H1 (cell line): ENCODE measurements at regions not wholly inside any gene's neighbourhood (a gene's known extent, or its start where the extent isn't known, plus 50 kb on each side); places are given as distances from the start of the nearest gene placed in this dataset.

Source experiments
- CTCF ChIA-PET: fragments of 300-600 bp; sonication (Branson Sonifier 250); formaldehyde crosslinking; loops from one replicate; lab custom pipeline; 2021; ENCODE audit not compliant: partially characterized antibody; lab: Charles Lee
- POLR2A ChIA-PET: fragments of 300-600 bp; sonication (Branson Sonifier 250); formaldehyde crosslinking; loops from one replicate; lab custom pipeline; 2021; ENCODE audit warnings: inconsistent platforms; ENCODE audit not compliant: partially characterized antibody; lab: Charles Lee
- DNase-seq, 2 experiments: peaks; one replicate each; pipeline versions ENCODE4 v3.0.0 to v3.0.0-alpha.2; 2010 to 2022; ENCODE audit warnings: low spot score in 2 of 2, low read depth in 1 of 2, mixed read lengths in 1 of 2
- FAIRE-seq: peaks from 2 replicates; lab custom pipeline; 2011; peaks lifted over from hg19 to GRCh38; lab: Jason Lieb, UNC
- H2AFZ ChIP-seq: 2 replicates; pipeline ENCODE4 v1.8.1; 2012; ENCODE audit warnings: low read length, inconsistent platforms
- H2AK5ac ChIP-seq: 2 replicates; pipeline ENCODE4 v1.6.1; 2013; ENCODE audit warnings: low read depth, low read length
- H2BK120ac ChIP-seq: replicated peaks from 2 replicates; pipeline ENCODE3; 2013; ENCODE audit warnings: low read depth, low read length, inconsistent platforms
- H2BK12ac ChIP-seq: 2 replicates; pipeline ENCODE4 v1.6.1; 2013; ENCODE audit warnings: low read depth, low read length
- H2BK15ac ChIP-seq: 2 replicates; pipeline ENCODE4 v1.6.1; 2013; ENCODE audit warnings: low read length
- H2BK20ac ChIP-seq: 2 replicates; pipeline ENCODE4 v1.6.1; 2013; ENCODE audit warnings: low read length
- H2BK5ac ChIP-seq: 2 replicates; pipeline ENCODE4 v1.6.1; 2013; ENCODE audit warnings: low read depth, low read length
- H3K14ac ChIP-seq: 2 replicates; pipeline ENCODE4 v1.6.1; 2013; ENCODE audit warnings: inconsistent platforms; ENCODE audit not compliant: insufficient read length
- H3K18ac ChIP-seq: 2 replicates; pipeline ENCODE4 v1.6.1; 2013; ENCODE audit warnings: low read length; ENCODE audit errors: extremely low read depth
- H3K23ac ChIP-seq: 2 replicates; pipeline ENCODE4 v1.6.1; 2013; ENCODE audit warnings: inconsistent platforms; ENCODE audit not compliant: insufficient read length
- H3K23me2 ChIP-seq: 2 replicates; pipeline ENCODE4 v1.6.1; 2013; ENCODE audit warnings: low read depth, low read length
- H3K27ac ChIP-seq: 2 replicates; pipeline ENCODE4 v1.6.1; 2011; ENCODE audit warnings: low read depth, low read length, inconsistent platforms
- H3K27me3 ChIP-seq, 4 experiments: replicated peaks in 1 of 4; 1 replicate in 1 of 4; 2 replicates in 3 of 4; pipeline versions ENCODE4 v1.6.1 to v1.8.1; 2011 to 2013; ENCODE audit warnings: low read length in 3 of 4, mild to moderate bottlenecking in 3 of 4, inconsistent platforms in 2 of 4, mixed read lengths in 2 of 4, moderate library complexity in 1 of 4; ENCODE audit not compliant: control insufficient read depth in 3 of 4, insufficient read depth in 3 of 4; ENCODE audit errors: extremely low read depth in 1 of 4
- H3K36me3 ChIP-seq, 4 experiments: 2 replicates each; pipeline versions ENCODE4 v1.6.1 to v1.8.1; 2011 to 2013; ENCODE audit warnings: mild to moderate bottlenecking in 4 of 4, low read length in 3 of 4, moderate library complexity in 2 of 4, control low read depth in 1 of 4, inconsistent platforms in 1 of 4; ENCODE audit not compliant: insufficient read depth in 4 of 4, control insufficient read depth in 2 of 4
- H3K4ac ChIP-seq: replicated peaks from 2 replicates; pipeline ENCODE3; 2013; ENCODE audit warnings: low read length, low read depth, mixed read lengths, inconsistent platforms; ENCODE audit not compliant: insufficient read length
- H3K4me1 ChIP-seq, 4 experiments: replicated peaks in 1 of 4; 1 replicate in 1 of 4; 2 replicates in 3 of 4; pipeline versions ENCODE4 v1.6.1 to v1.8.1; 2011 to 2013; ENCODE audit warnings: low read length in 3 of 4, inconsistent platforms in 2 of 4, mixed read lengths in 1 of 4; ENCODE audit not compliant: insufficient read depth in 4 of 4, control insufficient read depth in 3 of 4
- H3K4me2 ChIP-seq, 2 experiments: 2 replicates each; pipeline versions ENCODE4 v1.6.1 to v1.8.1; 2011 to 2013; ENCODE audit warnings: low read depth in 2 of 2, low read length in 2 of 2, control low read depth in 1 of 2, inconsistent platforms in 1 of 2, mild to moderate bottlenecking in 1 of 2; ENCODE audit not compliant: insufficient read depth in 1 of 2
- H3K4me3 ChIP-seq, 4 experiments: fragments of 200-600, 300-600 bp in 1 of 4; sonication (generic), shearing (Covaris generic), sonication (Bioruptor Twin) in 1 of 4; 2 replicates each; pipeline versions ENCODE4 v1.5.1 to v1.8.1; 2011 to 2016; ENCODE audit warnings: low read length in 4 of 4, low read depth in 3 of 4, control low read depth in 2 of 4, inconsistent platforms in 2 of 4, mild to moderate bottlenecking in 2 of 4, mixed read lengths in 1 of 4, moderate library complexity in 1 of 4; ENCODE audit not compliant: insufficient read depth in 2 of 4; ENCODE audit errors: extremely low read depth in 1 of 4
- H3K56ac ChIP-seq: replicated peaks from 2 replicates; pipeline ENCODE3; 2013; ENCODE audit warnings: low read depth, mild to moderate bottlenecking, mixed read lengths, low read length, inconsistent platforms; ENCODE audit not compliant: insufficient read length
- H3K79me1 ChIP-seq: 2 replicates; pipeline ENCODE4 v1.6.1; 2013; ENCODE audit warnings: low read depth, low read length, control low read depth
- H3K79me2 ChIP-seq, 2 experiments: 2 replicates each; pipeline versions ENCODE4 v1.6.1 to v1.8.1; 2012 to 2013; ENCODE audit warnings: low read length in 2 of 2, mild to moderate bottlenecking in 2 of 2, inconsistent platforms in 1 of 2; ENCODE audit not compliant: insufficient read depth in 2 of 2, control insufficient read depth in 1 of 2
- H3K9ac ChIP-seq, 4 experiments: replicated peaks in 1 of 4; 1 replicate in 1 of 4; 2 replicates in 3 of 4; pipeline versions ENCODE4 v1.6.1 to v1.8.1; 2011 to 2013; ENCODE audit warnings: low read depth in 3 of 4, low read length in 3 of 4, control low read depth in 2 of 4, mild to moderate bottlenecking in 2 of 4, moderate library complexity in 2 of 4, inconsistent platforms in 1 of 4; ENCODE audit errors: extremely low read depth in 1 of 4
- H3K9me3 ChIP-seq, 2 experiments: 2 replicates each; pipeline versions ENCODE4 v1.6.1 to v1.8.1; 2012 to 2013; ENCODE audit warnings: mild to moderate bottlenecking in 2 of 2, moderate library complexity in 2 of 2, control low read depth in 1 of 2, inconsistent platforms in 1 of 2, low read depth in 1 of 2, low read length in 1 of 2, mixed read lengths in 1 of 2; ENCODE audit not compliant: insufficient read depth in 2 of 2
- H4K20me1 ChIP-seq, 2 experiments: replicated peaks in 1 of 2; 2 replicates each; pipeline versions ENCODE3 to v1.8.1; 2011 to 2013; ENCODE audit warnings: inconsistent platforms in 2 of 2, low read length in 2 of 2, mild to moderate bottlenecking in 1 of 2; ENCODE audit not compliant: insufficient read depth in 2 of 2, control insufficient read depth in 1 of 2
- H4K5ac ChIP-seq: 2 replicates; pipeline ENCODE4 v1.6.1; 2013; ENCODE audit warnings: low read length, low read depth, mixed read lengths, inconsistent platforms; ENCODE audit not compliant: insufficient read length
- H4K8ac ChIP-seq: 2 replicates; pipeline ENCODE4 v1.8.0; 2013; ENCODE audit warnings: mild to moderate bottlenecking, moderate library complexity, low read length, inconsistent platforms; ENCODE audit not compliant: insufficient read depth; ENCODE audit errors: extremely low read depth
- H4K91ac ChIP-seq: replicated peaks from 2 replicates; pipeline ENCODE3; 2013; ENCODE audit warnings: low read length, mixed read lengths, inconsistent platforms; ENCODE audit not compliant: insufficient read length
- BACH1 ChIP-seq: IDR thresholded peaks from 2 replicates; pipeline ENCODE4 v1.6.1; 2012; ENCODE audit warnings: low read length, improper control_type of control experiment
- BRCA1 ChIP-seq: IDR thresholded peaks from 2 replicates; pipeline ENCODE4 v1.6.1; 2012; ENCODE audit warnings: low read depth, low read length, improper control_type of control experiment
- CBX5 ChIP-seq: fragments of 300-800, 300-1000 bp; sonication (generic); IDR thresholded peaks from 2 replicates; pipeline ENCODE4 v1.7.1; 2016; ENCODE audit warnings: antibody characterized with exemption, low read length, low read depth
- CHD2 ChIP-seq: IDR thresholded peaks from 2 replicates; pipeline ENCODE4 v1.6.1; 2012; ENCODE audit warnings: low read length, improper control_type of control experiment
- EGR1 ChIP-seq: IDR thresholded peaks from 2 replicates; pipeline ENCODE4 v1.6.1; 2011; ENCODE audit warnings: low read depth, low read length, borderline replicate concordance
- GABPA ChIP-seq: IDR thresholded peaks from 2 replicates; pipeline ENCODE4 v1.6.1; 2011; ENCODE audit warnings: mild to moderate bottlenecking, low read length, moderate library complexity, borderline replicate concordance; ENCODE audit not compliant: insufficient read depth
- HDAC2 ChIP-seq, 2 experiments: fragments of 300-600 bp in 1 of 2; sonication (generic) in 1 of 2; IDR thresholded peaks; 2 replicates each; pipeline ENCODE4 v1.6.1; 2011 to 2012; ENCODE audit warnings: low read depth in 2 of 2, low read length in 2 of 2, mild to moderate bottlenecking in 2 of 2, moderate library complexity in 2 of 2, borderline replicate concordance in 1 of 2, inconsistent platforms in 1 of 2
- POLR2AphosphoS5 ChIP-seq: IDR thresholded peaks from 2 replicates; pipeline ENCODE4 v1.6.1; 2011; ENCODE audit warnings: low read depth, low read length
- RFX5 ChIP-seq: IDR thresholded peaks from 2 replicates; pipeline ENCODE4 v1.6.1; 2011; ENCODE audit warnings: low read depth, low read length, improper control_type of control experiment, borderline replicate concordance
- SP1 ChIP-seq: IDR thresholded peaks from 2 replicates; pipeline ENCODE4 v1.6.1; 2011; ENCODE audit warnings: low read depth, low read length
- SP4 ChIP-seq: IDR thresholded peaks from 2 replicates; pipeline ENCODE4 v1.6.1; 2012; ENCODE audit warnings: low read length, inconsistent platforms
- TAF7 ChIP-seq: optimal IDR thresholded peaks from 2 replicates; pipeline ENCODE3; 2011; ENCODE audit warnings: low read depth, mild to moderate bottlenecking, inconsistent platforms, low read length, moderate library complexity, borderline replicate concordance
- USF2 ChIP-seq: IDR thresholded peaks from 2 replicates; pipeline ENCODE4 v1.6.1; 2011; ENCODE audit warnings: low read length, improper control_type of control experiment
- ZNF274 ChIP-seq: IDR thresholded peaks from 2 replicates; pipeline ENCODE4 v1.7.0; 2012; ENCODE audit warnings: low read length, borderline replicate concordance; ENCODE audit errors: extremely low read depth
- WGBS, 2 experiments: shearing (Covaris generic) in 1 of 2; methylation state at CpG; one replicate each; pipeline versions ENCODE4 v1.1.6 to v1.1.7; 2013 to 2015; ENCODE audit warnings: low lambda C conversion rate in 2 of 2, mixed read lengths in 2 of 2, inconsistent platforms in 1 of 2, low coverage in 1 of 2, missing lambda C conversion rate in 1 of 2; ENCODE audit not compliant: insufficient replicate concordance in 2 of 2, insufficient coverage in 1 of 2, insufficient read length in 1 of 2; ENCODE audit errors: extremely low coverage in 1 of 2, missing lambda C conversion rate in 1 of 2; 5-methylcytosine and 5-hydroxymethylcytosine counted together

GRCh38 chr7:13821152-13821787, 168.2 kb downstream of the ETV1 start:
- Histone ChIP-seq H3K4me2 (no peak overlapping the region), H4K20me1 (no peaks in the 10 kb centered on the region), H3K27ac (no peak overlapping the region), H2BK5ac (no peak overlapping the region), H3K4me3 (no peak overlapping the region), H3K14ac (no peak overlapping the region), H3K4ac (no peak overlapping the region), H3K9ac (no peak overlapping the region), H3K56ac (no peak overlapping the region), H2BK20ac (no peak overlapping the region), H3K79me1 (no peaks in the 10 kb centered on the region), H3K27me3 (no peaks in the 10 kb centered on the region), H2BK120ac (no peak overlapping the region), H4K91ac (no peak overlapping the region), H4K8ac (no peak overlapping the region), H3K23ac (no peak overlapping the region), H2AK5ac (no peak overlapping the region), H2BK12ac (no peak overlapping the region), H2BK15ac (no peak overlapping the region), H2AFZ (no peak overlapping the region), H3K18ac (no peak overlapping the region), H3K9me3 (0 out of 4 replicates have a peak, but pooled peaks cover 0 to 3% of the 10 kb centered on the region in 2 experiments), H3K79me2 (no peaks in the 10 kb centered on the region), H4K5ac (no peak overlapping the region), H3K4me1 (no peaks in the 10 kb centered on the region), H3K36me3 (no peaks in the 10 kb centered on the region; a peak in 1 of 8 replicates), H3K23me2 (no peaks in the 10 kb centered on the region)
- 93% methylated on average over 3 of the region's 3 CpGs; no CpG with 5 or more reads in 1 of the 2 experiments for WGBS, 2 experiments
- POLR2A ChIA-PET = no interaction called here
- DNase-seq (no peak), FAIRE-seq (no peak)
- CTCF ChIA-PET = no interaction called here
- no peak for TF ChIP-seq ZNF274
- no peak for TF ChIP-seq EGR1
- no peak for TF ChIP-seq BACH1
- TF ChIP-seq GABPA = no peak
- no peak for TF ChIP-seq CHD2
- no peak for TF ChIP-seq CBX5
- TF ChIP-seq HDAC2 (IDR thresholded peaks at IDR 0.05; ENCODE audit: borderline replicate concordance in 1 of 2, low read depth in 2 of 2, low read length in 2 of 2) = no peak
- TF ChIP-seq TAF7 = no peak
- TF ChIP-seq RFX5 = no peak
- TF ChIP-seq USF2 = no peak
- TF ChIP-seq POLR2AphosphoS5 = no peak
- no peak for TF ChIP-seq SP4
- TF ChIP-seq SP1 = no peak
- TF ChIP-seq BRCA1 = no peak
